C4-2B (cell line): ENCODE measurements at regions not wholly inside any gene's neighbourhood (a gene's known extent, or its start where the extent isn't known, plus 50 kb on each side); places are given as distances from the start of the nearest gene placed in this dataset.

ENCODE experiments used
- ZFX ChIP-seq: fragments of 450-650 bp; IDR thresholded peaks from 2 replicates; pipeline ENCODE4 v1.6.1; 2017
- TF ChIP-seq, protein P1 (sequence below): fragments of 450-650 bp; conservative IDR thresholded peaks from 2 replicates; pipeline ENCODE4 v1.5.1; 2017; ENCODE audit warnings: mild to moderate bottlenecking

DNA sequence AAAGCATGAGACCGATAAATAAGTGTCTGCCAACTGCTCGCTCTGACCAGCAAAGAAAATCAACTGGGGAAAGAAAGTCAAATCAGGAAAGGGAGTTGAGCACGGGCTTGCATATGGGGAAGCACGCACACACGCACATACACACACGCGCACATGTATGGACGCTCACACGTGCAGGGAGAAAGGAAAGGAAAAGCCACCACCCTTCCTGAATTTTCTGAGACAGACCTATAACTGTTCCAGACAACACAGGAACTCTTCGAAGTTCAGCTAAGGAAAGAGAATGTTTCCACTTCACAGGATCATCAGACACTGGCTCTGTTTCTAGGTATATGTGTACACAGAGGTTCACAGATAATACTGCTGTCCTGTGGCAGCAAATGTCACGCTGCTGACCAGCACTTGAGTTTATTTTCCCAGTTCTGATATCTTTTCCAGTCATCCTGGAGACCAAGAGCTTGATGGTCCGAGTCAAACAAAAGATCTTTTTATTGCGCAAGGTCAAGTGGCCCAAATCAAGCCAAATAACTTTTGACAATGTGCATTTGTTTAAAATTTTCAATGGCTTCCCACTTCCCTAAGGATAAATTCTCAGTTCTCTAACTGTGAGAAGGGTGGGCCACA, 82.1 kb upstream of the TMCC3 start:
- TF ChIP-seq, protein P1, sequence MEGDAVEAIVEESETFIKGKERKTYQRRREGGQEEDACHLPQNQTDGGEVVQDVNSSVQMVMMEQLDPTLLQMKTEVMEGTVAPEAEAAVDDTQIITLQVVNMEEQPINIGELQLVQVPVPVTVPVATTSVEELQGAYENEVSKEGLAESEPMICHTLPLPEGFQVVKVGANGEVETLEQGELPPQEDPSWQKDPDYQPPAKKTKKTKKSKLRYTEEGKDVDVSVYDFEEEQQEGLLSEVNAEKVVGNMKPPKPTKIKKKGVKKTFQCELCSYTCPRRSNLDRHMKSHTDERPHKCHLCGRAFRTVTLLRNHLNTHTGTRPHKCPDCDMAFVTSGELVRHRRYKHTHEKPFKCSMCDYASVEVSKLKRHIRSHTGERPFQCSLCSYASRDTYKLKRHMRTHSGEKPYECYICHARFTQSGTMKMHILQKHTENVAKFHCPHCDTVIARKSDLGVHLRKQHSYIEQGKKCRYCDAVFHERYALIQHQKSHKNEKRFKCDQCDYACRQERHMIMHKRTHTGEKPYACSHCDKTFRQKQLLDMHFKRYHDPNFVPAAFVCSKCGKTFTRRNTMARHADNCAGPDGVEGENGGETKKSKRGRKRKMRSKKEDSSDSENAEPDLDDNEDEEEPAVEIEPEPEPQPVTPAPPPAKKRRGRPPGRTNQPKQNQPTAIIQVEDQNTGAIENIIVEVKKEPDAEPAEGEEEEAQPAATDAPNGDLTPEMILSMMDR, result no peak
- no peak for TF ChIP-seq ZFX
